GM19467 (cell line): ENCODE measurements at regions not wholly inside any gene's neighbourhood (a gene's known extent, or its start where the extent isn't known, plus 50 kb on each side); places are given as distances from the start of the nearest gene placed in this dataset.

ENCODE experiments used
- ATAC-seq: cut with Tn5 transposase; IDR thresholded peaks from one replicate; pipeline ENCODE4 v1.9.1; 2021; ENCODE audit warnings: mild to moderate bottlenecking, moderate library complexity; ENCODE audit not compliant: unreplicated experiment

- ATAC-seq, result no peak
These were observed 199.9 kb upstream of the ISX start for GRCh38 chr22:34866081-34866480.

GRCh38 chr22:34866495-34867131 is 199.3 kb upstream of the ISX start:
- no peak for ATAC-seq

GRCh38 chr22:34877506-34877905 is 188.5 kb upstream of the ISX start:
- no peak for ATAC-seq

- no peak for ATAC-seq
These were observed 187.8 kb upstream of the ISX start for GRCh38 chr22:34878171-34878570.

- ATAC-seq, result no peak
These were observed 187.0 kb upstream of the ISX start for GRCh38 chr22:34879001-34879400.

GRCh38 chr22:34880662-34881061 is 185.3 kb upstream of the ISX start:
- no peak for ATAC-seq

- ATAC-seq, result no peak
These were observed 184.5 kb upstream of the ISX start for GRCh38 chr22:34881453-34881852.

- no peak for ATAC-seq
These were observed 180.1 kb upstream of the ISX start for GRCh38 chr22:34885852-34886251.

- ATAC-seq, result no peak
These were observed 179.6 kb upstream of the ISX start for GRCh38 chr22:34886391-34886790.

GRCh38 chr22:34886812-34887211 is 179.1 kb upstream of the ISX start:
- ATAC-seq, result no peak

GRCh38 chr22:34897126-34897525 is 168.8 kb upstream of the ISX start:
- no peak for ATAC-seq

GRCh38 chr22:34902335-34902734 is 163.6 kb upstream of the ISX start:
- ATAC-seq, result no peak

- no peak for ATAC-seq
These were observed 162.5 kb upstream of the ISX start for GRCh38 chr22:34903416-34903815.

- ATAC-seq, result no peak
These were observed 161.5 kb upstream of the ISX start for GRCh38 chr22:34904486-34904885.

- no peak for ATAC-seq
These were observed 152.1 kb upstream of the ISX start for GRCh38 chr22:34913826-34914225.

- ATAC-seq, result no peak
These were observed 151.1 kb upstream of the ISX start for GRCh38 chr22:34914846-34915245.

- ATAC-seq, result no peak
These were observed 148.7 kb upstream of the ISX start for GRCh38 chr22:34917239-34917638.

- ATAC-seq, result no peak
These were observed 134.9 kb upstream of the ISX start for GRCh38 chr22:34931026-34931425.

GRCh38 chr22:34934261-34934660 is 131.7 kb upstream of the ISX start:
- no peak for ATAC-seq

GRCh38 chr22:34943830-34944229 is 122.1 kb upstream of the ISX start:
- no peak for ATAC-seq

- no peak for ATAC-seq
These were observed 119.5 kb upstream of the ISX start for GRCh38 chr22:34946339-34946985.

GRCh38 chr22:34950489-34950888 is 115.5 kb upstream of the ISX start:
- no peak for ATAC-seq

GRCh38 chr22:34951212-34951611 is 114.7 kb upstream of the ISX start:
- no peak for ATAC-seq
